ENCODE measurements at regions not wholly inside any gene's neighbourhood (a gene's known extent, or its start where the extent isn't known, plus 50 kb on each side); places are given as distances from the start of the nearest gene placed in this dataset.

DNA sequence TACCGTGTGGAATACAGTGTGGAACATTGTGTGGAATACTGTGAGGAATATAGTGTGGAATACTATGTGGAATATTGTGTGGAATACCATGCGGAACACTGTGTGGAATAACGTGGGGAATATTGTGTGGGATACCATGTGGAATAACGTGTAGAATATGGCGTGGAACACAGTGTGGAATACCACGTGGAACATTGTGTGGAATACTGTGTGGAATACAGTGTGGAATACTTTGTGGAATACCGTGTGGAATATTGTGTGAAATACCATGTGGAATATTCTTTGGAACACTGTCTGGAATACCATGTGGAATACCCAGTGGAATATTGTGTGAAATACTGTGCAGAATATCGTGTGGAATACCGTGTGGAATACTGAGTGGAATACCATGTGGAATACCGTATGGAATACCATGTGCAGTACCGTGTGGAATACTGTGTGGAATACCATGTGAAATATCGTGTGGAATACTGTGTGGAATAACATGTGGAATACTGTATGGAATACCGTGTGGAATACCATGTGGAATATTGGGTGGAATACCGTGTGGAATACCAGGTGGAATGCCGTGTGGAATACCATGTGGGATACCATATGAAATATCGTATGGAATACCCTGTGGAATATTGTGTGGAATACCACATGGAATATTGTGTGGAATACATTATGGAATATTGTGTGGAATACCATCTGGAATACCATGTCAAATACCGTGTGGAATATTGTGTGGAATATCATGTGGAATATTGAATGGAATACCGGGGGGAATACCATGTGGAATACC is 133.1 kb upstream of the CHST15 start:
- ATAC-seq: no peak

DNA sequence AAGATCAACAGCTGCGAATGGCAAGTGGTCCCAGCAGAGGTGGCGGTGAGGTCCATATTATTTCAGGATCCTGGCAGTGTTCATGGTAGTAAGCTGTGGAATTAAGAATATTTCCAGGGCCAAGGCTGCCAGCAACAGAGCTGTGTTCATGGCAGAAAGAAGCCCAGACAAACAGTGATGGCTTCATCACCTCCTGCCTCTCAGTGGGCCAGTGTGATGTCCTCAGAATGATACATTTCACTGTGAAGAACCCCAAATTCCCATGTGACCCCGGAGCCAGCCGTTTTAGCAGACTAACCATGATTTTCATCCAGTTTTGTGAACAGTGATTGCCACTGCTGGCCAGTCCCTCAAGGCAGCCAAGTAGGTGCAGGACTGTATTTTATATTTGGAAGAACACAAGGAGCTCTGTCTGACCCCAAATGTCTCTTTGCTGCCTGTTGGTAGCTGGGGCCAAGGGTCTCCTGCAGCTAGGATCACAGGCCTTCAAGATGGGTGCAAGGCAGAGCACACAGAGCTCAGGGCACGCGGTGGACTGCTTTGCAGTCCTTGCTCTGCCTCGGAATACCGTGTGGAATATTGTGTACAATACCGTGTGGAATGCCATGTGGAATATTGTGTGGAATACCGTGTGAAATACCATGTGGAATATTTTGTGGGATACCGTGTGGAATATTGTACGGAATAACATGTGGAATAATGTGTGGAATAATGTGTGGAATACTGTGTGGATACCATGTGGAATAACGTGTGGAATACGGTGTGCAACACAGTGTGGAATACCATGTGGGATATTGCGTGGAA is 132.3 kb upstream of the CHST15 start:
- no peak for ATAC-seq

DNA sequence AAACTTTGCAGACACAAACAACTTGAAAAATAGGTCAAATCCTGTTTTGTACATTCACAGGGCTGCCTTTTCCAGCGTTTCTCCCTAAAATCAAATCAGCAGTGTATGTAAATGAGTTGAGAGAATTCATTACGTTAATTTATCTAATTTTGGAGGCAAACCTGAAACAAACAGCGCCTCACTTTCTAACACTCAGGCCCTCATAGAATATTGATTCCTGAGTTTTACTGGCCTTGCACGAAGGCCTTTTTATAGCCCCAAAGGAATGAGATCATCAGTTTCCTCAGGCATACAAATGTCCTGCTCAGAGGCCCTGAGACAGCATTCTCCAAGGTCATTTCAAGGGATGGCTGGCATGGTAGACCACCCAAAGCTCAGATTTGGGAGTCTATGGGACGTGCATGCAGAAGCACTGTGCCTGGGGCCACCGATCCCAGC is 131.7 kb upstream of the CHST15 start:
- no peak for ATAC-seq

DNA sequence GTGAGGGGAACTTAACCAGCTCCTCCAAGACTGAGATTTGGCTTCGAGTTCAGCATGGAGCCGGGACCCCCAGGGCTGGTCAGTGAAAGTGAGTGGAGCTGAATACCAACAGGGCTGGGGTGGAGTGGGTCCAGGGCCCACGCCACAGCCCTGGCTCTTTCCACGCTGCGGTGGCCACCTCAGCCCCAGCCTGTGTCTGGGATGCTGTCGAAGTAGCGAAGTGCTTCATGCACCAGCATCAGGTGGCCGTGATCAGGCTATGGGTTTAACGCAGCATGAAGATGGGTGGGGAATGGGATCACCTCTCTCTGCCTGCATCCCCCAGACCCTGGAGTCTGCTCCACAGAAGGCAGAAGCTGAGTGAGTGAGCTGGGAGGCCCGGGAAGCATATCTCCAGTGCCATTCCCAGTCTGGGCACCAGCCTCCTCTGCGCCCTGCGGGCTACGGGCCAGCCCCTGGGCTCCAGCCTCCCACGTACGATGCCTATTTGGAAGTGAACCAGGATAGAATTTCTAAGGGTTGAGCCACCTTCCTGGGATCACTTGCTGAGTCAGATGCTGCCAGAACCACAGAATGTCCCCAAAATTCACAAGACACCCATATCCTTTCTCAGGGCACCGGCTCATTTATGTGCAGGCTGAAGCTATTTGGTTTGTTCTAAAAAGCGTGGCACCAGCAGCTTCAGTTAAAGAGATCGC is 131.1 kb upstream of the CHST15 start:
- no peak for ATAC-seq

DNA sequence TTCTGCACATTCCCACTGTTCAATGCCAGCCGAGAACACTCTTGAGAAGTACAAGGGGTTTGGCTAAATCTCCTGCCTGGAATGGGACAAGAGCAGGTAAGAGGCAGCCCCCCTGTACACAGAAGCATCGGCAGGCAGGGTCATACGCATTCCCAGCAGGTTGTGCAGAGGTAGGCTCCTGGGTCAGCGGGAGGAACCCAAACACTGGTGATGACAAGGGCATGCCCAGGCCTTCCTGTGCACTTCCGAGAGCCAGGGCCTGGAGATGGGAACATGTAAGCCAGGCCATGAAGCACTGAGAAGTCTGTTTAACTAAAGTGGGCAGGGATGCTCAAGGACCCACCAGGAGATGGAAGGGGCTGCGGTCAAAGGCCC is 130.3 kb upstream of the CHST15 start:
- no peak for ATAC-seq

DNA sequence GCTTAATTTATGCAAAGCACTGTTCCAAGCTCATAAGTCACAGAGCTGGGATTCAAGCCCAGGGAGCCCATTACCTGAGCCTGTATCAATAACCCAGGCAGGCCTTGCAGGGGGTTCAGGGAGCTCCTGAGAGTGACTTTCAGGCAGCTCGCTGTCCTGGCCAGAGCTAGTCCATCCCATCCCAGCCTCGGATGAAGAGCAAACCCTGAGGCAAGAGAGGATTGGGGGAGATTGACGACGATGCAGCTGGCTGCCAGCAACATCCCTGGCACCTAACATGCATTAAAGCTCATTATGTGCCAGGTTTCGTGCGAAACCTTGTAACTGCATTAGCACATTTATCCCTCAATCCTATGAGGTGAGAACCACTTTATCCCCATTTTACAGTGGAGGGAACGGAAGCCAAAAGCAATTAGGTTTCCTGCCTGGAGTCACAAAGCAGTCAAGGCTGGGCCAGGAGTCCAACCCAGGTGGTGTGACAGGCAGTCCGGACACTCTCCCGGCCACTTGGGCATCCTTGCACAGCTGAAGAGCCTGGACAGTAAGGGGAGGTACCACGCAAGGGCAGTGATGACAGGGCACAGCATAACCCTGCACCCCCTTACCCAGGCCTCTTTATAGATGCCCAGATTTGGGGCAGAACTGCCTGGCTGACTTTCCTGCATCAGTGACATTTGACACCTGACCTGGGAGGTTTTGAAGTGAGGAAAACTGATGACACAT is 129.8 kb upstream of the CHST15 start:
- ATAC-seq: no peak

DNA sequence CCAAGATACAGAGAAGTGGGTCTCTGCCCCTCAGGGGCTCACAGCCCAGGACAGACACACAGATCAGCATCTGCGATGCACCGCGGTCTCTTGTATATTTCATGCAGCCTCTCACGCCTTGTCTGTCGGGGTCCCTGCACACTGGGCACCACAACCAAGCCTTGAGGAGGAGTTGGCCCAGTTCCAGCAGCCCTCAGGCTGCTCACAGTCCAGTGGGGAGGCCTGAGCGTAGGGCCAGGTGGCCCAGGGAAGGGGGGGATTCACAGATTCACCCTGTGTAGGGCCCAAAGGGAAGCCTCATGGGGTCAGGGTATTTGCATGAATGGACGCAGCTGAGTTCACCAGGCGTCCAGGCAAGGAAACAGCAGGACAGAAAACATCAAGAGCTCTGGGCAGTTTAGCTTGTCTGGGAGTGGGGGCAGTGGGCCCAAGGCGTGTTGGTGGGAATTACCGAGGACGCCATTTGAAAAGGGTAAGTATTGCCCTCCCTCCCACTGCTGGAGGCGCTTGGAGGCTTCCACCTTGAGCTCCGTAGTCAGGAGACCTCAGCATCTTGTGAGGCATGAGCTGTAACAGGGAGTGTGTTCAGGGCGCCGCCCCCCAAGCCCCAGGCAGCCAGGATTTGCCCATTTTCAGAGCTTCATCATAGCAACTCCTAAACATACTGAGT is 129.1 kb upstream of the CHST15 start:
- no peak for ATAC-seq

DNA sequence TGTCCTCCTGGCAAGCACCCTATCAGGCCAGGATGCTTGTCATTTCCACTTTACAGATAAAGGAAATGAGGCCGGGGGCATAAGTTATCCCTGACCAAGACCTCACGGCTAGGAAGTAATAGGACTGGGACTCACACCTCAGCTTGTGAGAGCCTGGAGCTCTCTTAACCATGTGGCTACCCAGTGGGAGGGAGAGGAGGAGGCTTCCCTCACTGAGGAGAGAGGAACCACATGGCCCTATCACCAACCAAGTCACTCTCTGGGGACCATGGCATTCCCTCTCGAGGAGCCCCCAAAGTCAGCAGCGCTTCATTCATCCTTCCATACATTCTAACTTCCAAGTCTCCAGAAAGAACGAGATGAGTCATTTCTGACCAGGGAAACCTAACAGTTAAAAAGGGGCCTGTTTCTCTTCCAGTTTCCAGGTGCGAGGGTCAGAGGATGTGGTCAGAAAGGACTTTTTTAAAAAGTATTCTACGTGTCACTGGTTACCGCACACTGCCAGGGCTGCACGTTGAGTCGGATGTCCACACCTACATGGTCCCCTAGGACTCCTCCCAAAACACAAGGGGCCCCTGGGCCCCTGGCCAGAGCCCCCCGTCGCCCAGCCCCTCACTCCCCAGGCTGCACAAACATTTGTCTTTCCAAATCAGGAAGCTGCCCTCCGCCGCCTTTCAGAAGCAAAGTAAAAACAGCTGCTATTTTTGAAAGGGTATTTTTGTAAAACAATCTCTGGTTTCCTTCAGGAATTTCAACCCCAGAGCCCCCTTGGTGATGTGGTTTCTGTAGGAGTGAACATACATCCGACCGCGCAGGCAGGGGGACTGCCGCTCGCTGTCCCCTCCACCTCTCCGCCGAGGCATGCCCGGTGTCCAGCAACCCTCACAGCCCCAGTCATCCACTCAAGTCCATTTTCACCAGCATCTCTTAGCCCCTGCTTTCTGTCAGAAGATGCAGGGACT is 128.2 kb upstream of the CHST15 start:
- ATAC-seq: no peak

DNA sequence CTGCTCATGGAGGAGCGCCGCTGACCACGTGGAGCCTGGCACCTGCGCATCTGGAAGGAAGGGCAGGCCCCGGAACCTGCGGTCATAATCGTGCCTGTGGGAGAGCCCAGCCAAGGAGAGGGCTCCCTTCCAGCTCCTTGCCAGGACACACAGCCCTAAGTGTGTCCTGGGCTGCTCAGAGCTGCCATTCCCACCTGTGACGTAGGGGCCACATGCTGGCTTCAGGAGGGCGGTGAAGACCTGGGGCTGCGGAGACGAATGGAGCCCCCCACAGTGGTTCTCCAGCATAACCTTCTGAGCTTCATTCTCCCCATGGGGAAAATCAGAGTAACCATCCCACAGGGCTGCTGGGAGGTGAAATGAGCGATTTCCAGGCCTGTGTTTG is 127.6 kb upstream of the CHST15 start:
- no peak for ATAC-seq

DNA sequence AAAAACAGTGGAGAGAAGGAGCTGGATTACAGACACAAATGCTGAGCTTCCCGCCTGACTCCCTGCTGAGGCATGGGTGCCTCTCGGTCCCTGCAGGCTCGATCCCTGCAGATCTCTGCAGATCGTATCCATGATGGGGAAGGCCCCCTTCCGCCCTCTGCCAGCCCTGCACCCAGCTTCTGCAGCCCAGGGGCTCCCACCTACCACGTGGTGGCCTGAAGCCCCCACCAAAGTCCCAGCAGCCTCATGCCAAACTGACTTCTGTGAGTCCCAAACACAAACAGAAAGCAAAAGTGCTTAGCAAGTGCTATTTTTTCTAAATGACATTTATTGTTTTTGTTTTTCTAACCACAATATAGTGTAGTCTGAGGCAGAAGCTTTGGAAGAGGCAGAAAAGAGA is 127.1 kb upstream of the CHST15 start:
- no peak for ATAC-seq

DNA sequence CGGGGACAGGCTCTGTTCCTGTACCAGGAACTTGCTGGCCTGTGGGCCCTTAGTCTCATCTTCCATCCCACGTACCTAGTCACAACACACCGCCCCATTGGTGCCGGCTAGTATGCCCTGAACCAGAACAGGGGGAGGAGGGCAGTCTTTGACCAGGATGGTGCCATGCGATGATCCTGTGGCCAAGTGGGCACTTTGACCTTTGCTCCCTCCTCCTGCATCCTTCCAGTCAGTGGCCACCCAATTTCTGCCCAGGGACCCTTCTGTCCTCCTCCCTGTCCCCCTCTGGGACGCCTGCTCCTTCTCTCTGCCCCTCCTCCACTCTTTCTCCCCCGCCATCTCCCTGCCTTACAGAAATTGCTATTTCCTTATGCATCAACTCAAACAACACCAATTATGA is 126.3 kb upstream of the CHST15 start:
- no peak for ATAC-seq

DNA sequence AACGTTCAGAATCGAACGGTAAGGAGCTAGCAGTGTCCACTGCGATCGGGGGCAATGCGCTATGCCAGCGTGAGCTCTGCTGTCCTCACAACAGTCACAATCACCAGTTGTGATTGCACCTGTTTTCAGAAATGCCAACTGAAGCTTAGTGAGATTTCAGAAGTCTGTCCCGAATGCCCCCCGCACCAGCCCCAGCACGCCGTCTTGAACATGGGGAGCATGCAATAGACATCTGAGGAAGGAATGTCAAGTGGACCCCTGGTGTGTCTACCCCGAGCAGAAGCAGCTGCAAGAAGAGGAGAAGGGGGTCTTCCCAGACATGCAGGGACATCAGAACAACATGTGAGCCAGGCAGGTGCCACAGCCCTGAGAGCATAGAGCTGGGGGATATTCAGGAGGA is 125.7 kb upstream of the CHST15 start:
- no peak for ATAC-seq

DNA sequence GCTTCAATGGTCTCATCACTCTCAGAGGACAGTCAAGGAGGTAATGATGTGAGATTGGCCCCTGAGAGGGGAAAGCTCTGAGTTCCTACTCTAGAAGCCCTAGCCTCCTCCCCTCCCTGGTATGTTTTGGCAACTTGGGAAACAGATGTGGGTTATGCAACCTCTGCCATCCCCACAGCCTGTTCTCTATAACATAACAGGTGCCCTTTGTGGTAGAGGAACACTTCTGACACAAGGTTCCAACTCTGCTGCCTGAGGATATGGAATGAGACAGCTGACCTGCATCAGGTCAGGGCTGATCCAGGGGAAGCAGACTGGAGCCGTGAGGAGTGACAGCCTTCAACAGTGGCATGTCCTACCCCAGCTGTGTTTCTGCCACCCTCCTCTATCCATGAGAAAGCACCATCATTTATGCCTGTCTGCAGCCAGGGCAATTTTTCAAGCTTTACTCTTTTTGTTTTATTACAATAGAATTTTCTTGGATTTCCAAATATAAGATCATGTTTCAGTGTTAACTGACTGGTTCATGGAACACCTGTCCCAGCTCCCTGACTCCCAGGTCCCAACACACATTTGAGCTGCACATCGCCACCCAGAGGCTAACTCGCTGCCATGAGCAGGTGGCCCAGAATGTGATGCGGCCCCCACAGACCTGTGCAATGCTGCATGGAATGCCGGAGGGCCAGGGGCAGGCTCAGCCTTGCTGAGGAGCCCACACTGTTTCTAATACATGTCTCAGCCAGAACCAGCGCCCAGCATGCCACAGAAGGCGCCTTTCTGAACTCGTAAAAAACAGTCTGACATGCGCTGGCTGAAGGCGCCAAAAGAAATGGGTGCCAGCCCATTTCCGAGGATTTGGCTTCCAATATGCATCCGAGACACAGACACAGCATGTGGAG is 124.8 kb upstream of the CHST15 start:
- peak; percentile 26 for ATAC-seq

DNA sequence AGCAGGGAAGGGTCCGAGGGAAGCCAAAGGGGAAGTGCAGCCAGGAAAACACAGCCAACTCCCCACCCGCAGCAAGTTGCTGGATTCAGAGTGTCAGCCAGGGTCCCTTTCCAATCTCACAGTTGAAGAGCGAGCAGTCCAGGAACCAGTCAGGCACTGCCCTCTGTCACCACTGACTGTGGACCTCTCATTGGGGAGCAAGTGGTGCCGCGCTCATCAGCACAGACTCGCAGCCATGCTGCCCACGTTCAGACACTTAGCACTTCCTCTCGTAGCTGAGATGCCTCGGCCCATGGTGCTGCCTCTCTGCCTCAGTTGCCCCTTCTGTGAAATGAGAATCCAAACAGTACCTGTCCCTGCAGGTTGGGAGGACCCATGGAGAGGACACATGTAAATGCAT is 123.6 kb upstream of the CHST15 start:
- ATAC-seq: no peak

DNA sequence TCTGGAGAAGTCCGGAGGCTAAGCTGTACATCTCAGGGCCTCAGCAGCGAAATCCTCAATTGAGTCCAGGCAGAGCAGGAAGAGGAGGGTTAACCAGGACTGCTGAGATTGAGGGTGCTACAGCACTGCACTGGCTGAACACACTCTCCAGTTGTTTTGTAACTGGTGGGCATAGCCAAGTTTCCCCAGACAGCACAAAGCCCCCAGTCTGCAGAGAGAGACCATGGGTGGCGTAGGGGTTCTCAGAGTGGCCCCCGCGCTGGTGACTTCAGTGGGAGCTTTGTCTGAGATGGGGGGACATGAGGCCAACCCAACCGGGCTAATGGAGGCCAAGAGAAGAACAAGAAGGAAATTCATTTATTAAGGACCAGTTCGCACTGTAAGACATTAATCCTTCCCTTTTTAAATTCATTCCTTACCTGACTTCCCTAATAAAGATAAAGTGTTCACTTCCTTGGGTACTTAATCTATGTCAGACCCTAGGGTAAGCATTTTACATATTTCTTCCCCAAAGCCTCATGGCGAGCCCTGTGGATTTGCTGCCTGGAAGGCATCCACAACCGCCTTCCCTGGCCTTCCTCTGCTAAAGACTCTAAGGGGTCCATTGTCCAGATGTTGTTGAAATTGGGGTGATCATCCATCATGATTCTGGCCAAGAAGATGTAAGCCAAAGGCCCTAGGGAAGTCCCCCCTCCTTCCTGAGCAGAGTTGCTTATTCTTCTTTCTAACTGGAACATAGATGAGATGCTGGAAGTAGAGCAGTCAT is 121.4 kb upstream of the CHST15 start:
- no peak for ATAC-seq

DNA sequence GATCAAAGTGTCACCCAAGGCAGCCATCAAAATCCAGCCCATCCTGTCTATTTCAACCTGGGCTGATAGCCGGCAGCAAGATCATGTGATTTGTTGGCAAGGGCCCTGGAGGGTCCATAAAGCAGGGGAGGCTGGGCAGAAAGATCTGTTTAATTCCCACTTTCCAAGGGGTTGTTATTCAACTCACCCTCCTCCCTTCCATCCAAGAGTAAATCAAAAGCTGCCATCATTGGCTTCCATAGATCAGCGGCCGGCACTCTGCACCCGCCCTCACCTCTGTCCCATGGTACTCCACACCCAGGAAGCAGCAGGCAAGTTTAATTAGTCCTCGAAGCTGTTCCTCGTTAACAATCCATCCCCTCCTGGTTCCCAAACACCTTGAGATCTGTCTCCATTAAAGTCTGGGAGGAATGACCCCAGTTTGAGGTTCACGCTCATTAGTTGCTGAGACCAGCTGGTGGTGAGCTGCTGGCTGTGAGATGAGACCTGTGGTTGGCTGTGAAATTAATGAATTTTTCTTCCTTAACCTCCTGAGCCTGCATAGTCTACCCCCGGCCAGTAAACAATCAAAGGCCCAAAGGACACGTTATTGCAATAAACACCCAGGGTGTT is 120.6 kb upstream of the CHST15 start:
- ATAC-seq: no peak

DNA sequence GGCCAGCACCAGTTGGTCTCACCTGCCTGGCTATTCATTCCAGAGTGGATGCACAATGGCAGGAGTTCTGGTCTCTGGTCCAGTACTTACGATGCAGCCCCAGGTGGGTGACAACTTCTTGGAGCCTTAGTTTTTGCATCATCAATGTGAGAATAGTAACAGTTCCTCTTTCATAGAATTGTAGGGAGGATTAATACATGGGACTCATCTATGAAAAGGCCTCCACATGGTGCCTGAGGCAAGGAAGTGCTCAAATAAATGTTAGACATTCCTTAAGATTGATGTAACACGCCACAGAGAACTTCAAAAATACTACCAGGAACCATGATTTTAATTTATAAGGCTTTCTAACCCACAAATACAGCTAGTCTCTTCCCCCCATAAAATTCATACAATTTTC is 120.1 kb upstream of the CHST15 start:
- ATAC-seq: no peak

DNA sequence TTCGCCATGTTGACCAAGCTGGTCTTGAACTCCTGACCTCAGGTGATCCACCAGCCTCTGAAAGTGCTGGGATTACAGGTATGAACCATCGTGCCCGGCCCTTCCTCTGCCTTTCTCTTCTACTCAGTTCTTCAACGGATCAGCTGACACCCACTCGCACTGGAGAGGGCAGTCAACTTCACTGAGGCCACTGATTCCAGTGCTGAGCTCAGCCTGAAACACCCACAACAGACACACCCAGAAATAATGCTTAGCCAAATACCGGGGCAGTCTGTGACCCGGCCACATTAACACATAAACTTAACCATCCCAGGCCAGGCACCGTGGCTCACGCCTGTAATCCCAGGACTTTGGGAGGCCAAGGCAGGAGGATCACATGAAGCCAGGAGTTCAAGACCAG is 119.3 kb upstream of the CHST15 start:
- ATAC-seq: no peak

DNA sequence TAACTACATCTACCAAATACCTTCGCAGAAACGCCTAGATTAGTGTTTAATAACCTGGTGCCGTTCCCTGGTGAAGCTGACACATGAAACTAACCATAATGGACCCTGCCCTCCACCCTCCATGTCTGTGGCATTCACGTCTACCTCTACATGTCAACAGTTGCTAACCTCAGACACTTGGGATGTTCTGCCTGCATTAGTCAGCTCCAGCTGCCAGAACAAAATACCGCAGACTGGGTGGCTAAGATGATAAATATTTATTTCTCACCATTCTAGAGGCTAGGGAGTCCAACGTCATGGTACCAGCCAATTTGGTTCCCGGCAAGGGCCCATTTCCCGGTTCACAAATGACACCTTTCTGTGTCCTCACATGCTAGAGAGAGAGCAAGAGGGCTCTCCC is 118.5 kb upstream of the CHST15 start:
- no peak for ATAC-seq
